ENCODE measurements at regions not wholly inside any gene's neighbourhood (a gene's known extent, or its start where the extent isn't known, plus 50 kb on each side); places are given as distances from the start of the nearest gene placed in this dataset.
"Not testable (repeated sequence)": the region's sequence is repeated elsewhere in the genome, so short reads cannot be mapped to it uniquely, and the experiment has no call there.

GRCh38 chr16:31745098-31745497 lies 128.5 kb upstream of the ZNF267 start:
- DNase-seq (ENCODE audit: low read depth in 2 of 2) = not testable (repeated sequence)

- no peak for DNase-seq (ENCODE audit: low read depth in 2 of 2)
Measured at GRCh38 chr16:31745900-31746299, 127.7 kb upstream of the ZNF267 start.

- no peak for DNase-seq (ENCODE audit: low read depth in 2 of 2)
Measured at GRCh38 chr16:31754998-31755615, 118.5 kb upstream of the ZNF267 start.

GRCh38 chr16:31764103-31764502 lies 109.5 kb upstream of the ZNF267 start:
- DNase-seq (ENCODE audit: low read depth in 2 of 2) = no peak

GRCh38 chr16:31767267-31767666 lies 106.3 kb upstream of the ZNF267 start:
- no peak for DNase-seq (ENCODE audit: low read depth in 2 of 2)

GRCh38 chr16:31780342-31780741 lies 93.3 kb upstream of the ZNF267 start:
- DNase-seq (ENCODE audit: low read depth in 2 of 2) = no peak

GRCh38 chr16:31785126-31785525 lies 88.5 kb upstream of the ZNF267 start:
- DNase-seq (ENCODE audit: low read depth in 2 of 2) = no peak

- no peak for DNase-seq (ENCODE audit: low read depth in 2 of 2)
Measured at GRCh38 chr16:31807086-31807485, 66.5 kb upstream of the ZNF267 start.

- DNase-seq (ENCODE audit: low read depth in 2 of 2) = no peak
Measured at GRCh38 chr16:31810863-31811262, 62.7 kb upstream of the ZNF267 start.

- DNase-seq (ENCODE audit: low read depth in 2 of 2) = not testable (repeated sequence)
Measured at GRCh38 chr16:31816141-31816540, 57.5 kb upstream of the ZNF267 start.

GRCh38 chr16:31819386-31819785 lies 54.2 kb upstream of the ZNF267 start:
- no peak for DNase-seq (ENCODE audit: low read depth in 2 of 2)

GRCh38 chr16:31819948-31820347 lies 53.7 kb upstream of the ZNF267 start:
- DNase-seq (ENCODE audit: low read depth in 2 of 2) = no peak

Data from fibroblast of skin of left quadriceps (primary cell).